Fibroblast of villous mesenchyme (primary cell): ENCODE measurements at regions not wholly inside any gene's neighbourhood (a gene's known extent, or its start where the extent isn't known, plus 50 kb on each side); places are given as distances from the start of the nearest gene placed in this dataset.

ENCODE experiments used
- DNase-seq: peaks from one replicate; pipeline ENCODE4 v3.0.0-alpha.2; 2010; ENCODE audit warnings: low read depth
- H3K4me3 ChIP-seq: 2 replicates; pipeline ENCODE4 v1.5.1; 2011; ENCODE audit warnings: low read depth, mild to moderate bottlenecking, low read length
- CTCF ChIP-seq: IDR thresholded peaks from 2 replicates; pipeline ENCODE4 v1.5.1; 2012; ENCODE audit warnings: low read depth, mild to moderate bottlenecking, low read length; ENCODE audit not compliant: insufficient read depth

- DNase-seq: no peak
- no peak overlapping the region for H3K4me3 ChIP-seq
- no peak for TF ChIP-seq CTCF
Measured at GRCh38 chr11:113540416-113541330, 65.5 kb upstream of the DRD2 start.

- DNase-seq: no peak
- H3K4me3 ChIP-seq: no peak overlapping the region
Measured at GRCh38 chr11:113538451-113539412, 63.5 kb upstream of the DRD2 start.

GRCh38 chr11:113534625-113535024 lies 59.4 kb upstream of the DRD2 start:
- no peak overlapping the region for H3K4me3 ChIP-seq
- DNase-seq: no peak
- TF ChIP-seq CTCF: no peak

More at GRCh38 chr11:113538451-113539412, 63.5 kb upstream of the DRD2 start:
- no peak for TF ChIP-seq CTCF

- TF ChIP-seq CTCF: no peak
- no peak overlapping the region for H3K4me3 ChIP-seq
- DNase-seq: no peak
Measured at GRCh38 chr11:113533425-113533698, 58.2 kb upstream of the DRD2 start.

GRCh38 chr11:113532697-113533424 lies 57.7 kb upstream of the DRD2 start:
- DNase-seq: peak; percentile 79
- no peak overlapping the region for H3K4me3 ChIP-seq
- peak; percentile 92 for TF ChIP-seq CTCF

- no peak overlapping the region for H3K4me3 ChIP-seq
- DNase-seq: peak; percentile 10
- no peak for TF ChIP-seq CTCF
Measured at GRCh38 chr11:113531575-113532451, 56.6 kb upstream of the DRD2 start.
